Esophagus mucosa (tissue), 1 donor: ENCODE measurements at regions not wholly inside any gene's neighbourhood (a gene's known extent, or its start where the extent isn't known, plus 50 kb on each side); places are given as distances from the start of the nearest gene placed in this dataset.
"Not testable (repeated sequence)": the region's sequence is repeated elsewhere in the genome, so short reads cannot be mapped to it uniquely, and the experiment has no call there.

Experiments
- ATAC-seq: fragments of 200-7000 bp; cut with Tn5 transposase; one replicate; pipeline ENCODE4 v1.9.1; 2020
- donor health status: DM: yes; HTN: yes; CAD: no.

DNA sequence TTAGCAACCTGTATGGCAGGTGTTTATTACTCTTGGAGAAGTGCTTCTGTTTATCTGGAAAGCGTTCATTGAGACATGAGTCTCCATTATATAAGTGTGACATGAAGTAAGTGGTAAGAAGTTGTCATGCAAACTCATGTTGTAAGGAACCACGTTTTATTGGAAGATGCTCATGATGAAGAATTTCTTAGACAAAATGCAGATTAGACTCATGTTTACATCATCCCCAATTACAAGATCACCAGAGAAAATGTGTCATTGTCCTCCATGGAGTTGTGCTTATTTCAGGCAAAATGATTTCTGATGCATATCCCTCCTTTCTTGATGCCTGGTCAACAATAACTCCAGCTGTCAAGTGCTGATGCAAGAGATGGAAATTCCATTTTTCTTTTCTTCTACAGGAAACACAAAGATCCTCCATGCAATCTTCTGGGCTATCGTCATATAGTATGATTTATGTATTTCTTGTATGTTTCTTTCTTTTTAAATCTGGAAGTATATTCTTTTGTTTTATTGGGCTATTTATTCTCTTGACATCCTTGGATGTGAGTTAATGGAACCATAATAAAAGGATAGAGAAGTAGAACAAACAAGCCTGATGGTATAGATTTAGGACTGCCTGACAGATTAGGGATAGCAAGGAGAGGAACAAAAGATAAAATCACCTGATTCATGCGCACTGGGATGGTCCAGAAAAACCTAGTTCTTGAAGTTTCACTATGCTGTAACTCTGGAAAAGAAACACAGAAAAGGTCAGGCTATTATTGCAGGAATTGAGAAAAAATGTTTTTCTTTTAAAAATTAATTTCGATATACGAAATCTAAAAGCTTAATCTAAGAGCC, 50.7 kb upstream of the DIAPH3 start:
- ATAC-seq = no peak

DNA sequence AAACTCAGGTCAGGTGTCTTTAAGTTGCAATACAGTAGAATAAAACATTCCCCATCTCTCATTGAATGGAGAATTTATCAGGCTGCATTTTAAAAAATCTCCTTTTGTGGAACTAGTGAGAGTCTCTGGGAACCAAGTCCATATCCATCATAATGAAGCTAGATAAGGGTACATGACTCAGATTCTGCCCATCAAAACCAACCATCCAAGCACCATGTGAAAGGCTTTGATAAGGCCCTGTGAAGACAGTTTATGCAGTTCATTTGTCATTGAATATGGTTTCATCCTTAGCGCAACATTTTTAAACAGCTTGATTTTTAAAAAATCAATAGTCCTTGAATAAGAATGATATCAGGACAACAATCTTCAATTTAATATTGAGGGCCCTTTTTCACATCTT, 56.3 kb upstream of the DIAPH3 start:
- ATAC-seq = no peak

DNA sequence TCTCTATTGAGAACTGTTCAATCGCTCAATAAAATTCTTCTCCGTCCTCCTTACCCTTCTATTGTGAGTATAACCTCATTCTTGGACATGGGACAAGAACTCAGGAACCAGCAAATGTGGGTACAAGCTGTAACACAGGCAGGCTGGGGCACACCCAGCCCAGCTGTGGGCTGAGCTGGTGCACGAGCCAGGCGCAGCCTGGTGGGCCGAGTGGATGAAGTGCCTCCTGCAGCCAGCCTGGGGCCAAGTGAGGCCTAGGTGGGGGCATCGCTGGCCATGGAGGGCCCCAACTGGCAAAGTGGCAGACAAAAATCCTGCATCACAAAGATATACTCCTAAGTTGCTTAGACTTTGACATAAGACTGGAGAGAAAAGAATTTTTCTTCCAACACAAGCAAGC, 57.9 kb upstream of the DIAPH3 start:
- no peak for ATAC-seq

DNA sequence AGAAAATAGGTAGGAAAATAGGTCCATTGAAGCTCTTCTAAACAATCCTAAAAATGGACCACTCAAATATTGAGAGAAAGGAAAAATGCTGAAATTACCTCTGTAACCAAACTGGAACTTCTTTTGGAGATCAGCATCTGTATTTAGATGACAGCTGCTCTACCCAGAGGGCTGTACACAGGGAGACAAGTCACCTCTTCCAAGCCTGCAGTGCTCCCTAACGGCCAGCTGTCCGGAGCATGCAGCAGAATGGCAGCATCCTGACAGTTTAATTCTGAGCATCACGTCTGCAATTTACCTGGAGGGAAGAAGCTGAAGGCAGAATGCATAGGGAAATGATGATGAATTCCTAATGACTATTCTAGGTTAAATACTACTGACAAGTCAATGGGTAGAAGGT, 62.8 kb upstream of the DIAPH3 start:
- ATAC-seq = peak; percentile 53

DNA sequence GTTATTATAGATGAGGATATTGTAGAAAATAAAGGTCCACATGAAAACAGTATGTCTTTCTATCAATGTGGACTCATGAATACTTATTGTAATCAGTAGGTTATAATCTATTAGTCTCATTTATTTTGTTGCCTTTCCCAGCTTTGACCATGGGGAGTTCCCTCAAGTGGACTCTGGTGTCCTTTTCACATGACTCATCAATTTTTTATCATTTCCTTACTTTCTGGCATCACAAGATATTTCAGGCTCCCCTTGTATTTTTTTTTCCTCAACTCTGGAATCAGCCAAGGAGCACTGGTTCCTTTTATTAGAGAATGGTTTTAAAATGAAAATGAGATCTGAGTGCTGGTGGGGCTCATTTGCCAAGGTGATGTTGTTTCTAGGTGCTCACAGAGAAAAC, 63.4 kb upstream of the DIAPH3 start:
- ATAC-seq = no peak

DNA sequence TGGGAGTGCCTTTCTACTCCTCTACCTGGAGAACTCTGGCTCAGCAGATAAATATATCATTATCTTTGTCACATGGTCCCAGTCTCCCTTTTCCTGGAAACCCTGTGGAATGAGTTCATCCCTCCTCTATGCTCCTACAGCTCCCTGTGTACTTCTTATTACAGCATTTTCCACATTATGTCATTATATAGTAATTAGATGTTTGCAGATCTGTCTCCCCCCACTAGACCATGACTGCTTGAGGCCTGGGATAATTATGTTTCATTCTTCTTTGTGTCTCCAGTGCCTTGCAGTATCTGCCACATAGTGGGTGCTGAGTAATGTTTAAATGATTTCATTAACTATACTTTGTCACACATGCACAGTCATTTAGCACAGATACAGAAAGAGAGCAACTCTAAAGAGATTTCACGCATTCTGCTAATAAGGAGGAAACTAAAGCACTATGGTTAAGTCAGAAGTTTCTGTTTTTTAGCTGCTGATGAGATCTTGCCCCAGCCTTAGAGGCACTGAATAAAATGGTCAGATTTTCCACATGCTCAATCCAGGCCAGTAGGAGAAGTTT, 66.1 kb upstream of the DIAPH3 start:
- ATAC-seq = no peak

DNA sequence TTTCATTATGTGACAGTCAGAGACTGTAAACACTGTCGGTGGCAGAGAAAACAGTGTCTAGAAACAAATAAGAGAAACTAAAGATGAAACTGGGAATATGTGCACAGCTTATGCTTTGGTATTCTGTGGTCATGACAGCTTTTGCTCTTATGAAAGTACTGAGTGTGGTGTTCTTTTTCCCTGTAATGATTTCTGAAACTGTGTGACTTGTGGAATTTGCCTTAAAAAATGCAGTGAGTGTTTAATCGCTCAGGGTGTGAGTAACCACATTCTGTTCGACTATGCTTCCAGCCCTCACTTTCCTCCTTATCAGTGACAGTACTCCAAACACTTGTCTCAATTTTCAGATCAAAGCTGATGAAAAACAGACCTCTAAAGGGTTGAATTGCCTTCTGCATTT, 66.9 kb upstream of the DIAPH3 start:
- no peak for ATAC-seq

DNA sequence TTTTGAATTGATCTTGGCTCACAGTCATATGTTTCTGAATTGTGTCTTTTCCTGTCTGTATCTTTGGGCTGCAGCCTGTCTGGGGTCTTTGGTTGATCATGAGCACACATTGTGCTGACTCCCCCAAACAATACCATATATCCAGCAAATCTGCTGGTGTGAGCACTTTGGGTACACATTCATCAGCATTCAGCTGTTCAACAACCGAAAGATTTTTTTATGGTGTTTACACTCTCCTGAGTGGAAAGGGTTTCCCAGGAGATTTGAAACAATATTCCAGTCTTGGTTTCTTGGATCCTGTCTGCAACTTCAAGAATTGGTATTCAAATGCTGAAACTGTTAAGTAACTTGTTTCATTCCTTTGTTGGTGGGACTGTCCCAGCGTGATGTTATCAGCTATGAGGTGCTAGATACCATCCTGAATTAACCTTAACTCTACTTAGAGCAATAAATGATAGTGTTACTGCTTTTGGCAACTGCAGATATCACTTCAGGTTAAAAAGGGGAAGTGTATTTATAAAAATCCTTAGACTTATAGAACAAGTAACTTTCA, 78.4 kb upstream of the DIAPH3 start:
- ATAC-seq = no peak

DNA sequence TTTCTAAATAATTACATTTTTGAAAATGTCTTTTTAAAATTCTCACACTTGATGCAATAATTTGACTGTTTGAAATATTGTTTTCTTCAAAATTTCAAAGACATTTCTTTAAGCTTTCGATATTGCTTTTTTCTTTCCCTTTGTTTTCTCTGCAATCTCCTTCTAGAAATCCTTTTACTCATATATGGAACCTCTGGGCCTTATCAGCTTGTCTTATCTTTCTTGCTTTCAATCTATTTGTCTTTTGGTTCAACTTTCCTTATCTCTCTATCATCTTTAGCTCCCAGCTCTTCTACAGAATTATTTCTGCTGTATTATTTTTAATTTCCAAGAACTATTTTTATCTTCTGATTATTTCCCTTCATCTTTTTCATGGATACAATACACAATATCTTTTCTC, 80.7 kb upstream of the DIAPH3 start:
- ATAC-seq = no peak

DNA sequence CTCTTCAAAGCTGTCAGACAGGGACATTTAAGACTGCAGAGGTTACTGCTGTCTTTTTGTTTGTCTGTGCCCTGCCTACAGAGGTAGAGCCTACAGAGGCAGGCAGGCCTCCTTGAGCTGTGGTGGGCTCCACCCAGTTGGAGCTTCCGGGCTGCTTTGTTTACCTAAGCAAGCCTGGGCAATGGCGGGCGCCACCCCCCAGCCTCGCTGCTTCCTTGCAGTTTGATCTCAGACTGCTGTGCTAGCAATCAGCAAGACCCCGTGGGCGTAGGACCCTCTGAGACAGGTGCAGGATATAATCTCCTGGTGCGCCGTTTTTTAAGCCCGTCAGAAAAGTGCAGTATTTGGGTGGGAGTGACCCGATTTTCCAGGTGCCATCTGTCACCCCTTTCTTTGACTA, 87.7 kb upstream of the DIAPH3 start:
- not testable (repeated sequence) for ATAC-seq

DNA sequence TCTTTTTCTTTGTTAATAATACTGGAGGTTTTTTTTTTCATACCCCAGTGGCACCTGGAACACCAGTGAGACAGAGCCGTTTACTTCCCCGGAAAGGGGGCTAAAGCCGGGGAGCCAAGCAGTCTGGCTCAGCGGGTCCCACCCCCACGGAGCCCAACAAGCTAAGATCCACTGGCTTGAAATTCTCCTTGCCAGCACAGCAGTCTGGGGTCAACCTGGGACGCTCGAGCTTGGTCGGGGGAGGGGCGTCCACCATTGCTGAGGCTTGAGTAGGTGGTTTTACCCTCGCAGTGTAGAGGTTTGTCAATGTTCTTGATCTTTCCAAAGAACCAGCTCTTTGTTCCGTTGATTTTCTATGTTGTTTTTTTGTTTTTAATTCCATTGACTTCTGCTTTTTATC, 94.6 kb upstream of the DIAPH3 start:
- no peak for ATAC-seq

DNA sequence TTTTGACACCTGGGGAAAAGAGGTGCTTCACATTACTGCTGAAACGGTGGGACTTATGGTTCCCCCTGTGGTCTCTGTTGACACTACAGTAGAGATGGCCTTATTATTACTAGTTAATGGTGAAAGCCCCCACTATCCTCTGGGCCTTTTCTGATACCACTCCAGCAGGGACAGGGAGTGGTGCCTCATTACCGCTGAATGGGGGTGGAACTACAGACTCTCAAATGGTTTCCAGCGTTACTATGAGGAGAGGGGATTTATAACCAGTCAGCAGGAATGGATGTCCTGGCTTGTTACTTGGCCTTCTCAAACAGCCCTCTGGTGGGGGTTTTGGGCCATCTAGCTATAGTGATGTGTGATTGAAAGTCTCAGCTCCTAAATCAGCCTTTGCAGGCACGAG, 96.7 kb upstream of the DIAPH3 start:
- no peak for ATAC-seq

DNA sequence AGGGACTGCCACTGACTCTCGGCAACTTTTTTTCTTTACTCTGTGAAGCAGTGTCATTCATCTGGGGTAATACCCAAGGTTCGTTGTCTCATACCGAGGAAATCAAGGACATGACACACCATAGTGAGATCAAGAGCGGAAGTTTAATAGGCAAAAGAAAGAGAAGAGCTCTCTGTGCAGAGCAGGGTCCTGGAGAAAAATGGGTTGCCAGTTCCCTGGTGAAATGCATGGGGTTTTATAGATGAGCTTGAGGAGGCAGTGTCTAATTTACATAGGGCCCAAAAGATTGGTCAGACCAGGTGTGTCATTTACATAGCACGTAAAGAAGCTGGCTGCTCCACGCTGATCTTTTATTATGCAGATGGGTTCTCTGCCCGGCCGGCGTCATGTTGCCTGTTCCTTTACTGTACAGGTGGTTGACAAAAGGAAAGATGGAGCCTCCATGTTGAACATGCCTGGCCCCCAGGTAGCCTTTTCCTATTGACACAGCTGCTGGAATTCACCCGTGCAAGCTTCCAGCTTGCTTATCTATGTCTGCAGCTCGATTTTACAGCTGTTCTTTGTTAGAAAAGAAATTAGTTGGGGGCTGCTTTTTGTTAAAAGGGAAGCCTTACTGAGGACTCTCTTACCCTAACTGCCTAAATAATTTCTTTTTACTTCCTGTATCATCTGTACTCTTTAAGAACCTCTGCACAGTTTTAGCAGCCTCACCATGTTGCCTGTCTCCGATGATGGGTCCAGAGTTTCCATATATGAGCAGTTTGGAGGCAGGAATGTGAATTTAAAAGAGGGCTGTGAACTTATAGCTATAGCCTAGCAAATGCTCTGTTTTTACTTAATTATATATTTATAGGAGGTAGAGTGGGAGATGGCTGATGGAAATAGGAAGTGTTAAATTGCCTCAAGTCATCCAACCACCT, 98.0 kb upstream of the DIAPH3 start:
- ATAC-seq = no peak

DNA sequence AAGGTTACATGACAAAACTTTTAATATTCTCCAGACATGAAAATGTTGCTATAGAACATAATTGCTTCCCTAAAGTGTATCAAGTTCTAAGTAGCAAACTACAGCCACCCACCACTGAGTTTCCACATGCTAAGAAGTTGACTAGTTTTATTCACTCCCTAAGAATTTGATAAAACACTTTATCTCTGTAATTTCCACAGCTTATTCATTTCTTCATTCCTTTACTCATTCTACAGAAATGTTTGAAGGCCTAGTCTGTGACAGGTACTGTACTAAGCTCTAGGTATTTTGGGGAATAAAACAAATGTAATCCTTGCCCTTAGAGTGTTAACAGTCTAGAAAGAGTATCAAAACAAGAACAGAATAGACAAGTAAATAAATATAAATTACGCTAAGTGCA, 101.8 kb upstream of the DIAPH3 start:
- ATAC-seq = no peak

DNA sequence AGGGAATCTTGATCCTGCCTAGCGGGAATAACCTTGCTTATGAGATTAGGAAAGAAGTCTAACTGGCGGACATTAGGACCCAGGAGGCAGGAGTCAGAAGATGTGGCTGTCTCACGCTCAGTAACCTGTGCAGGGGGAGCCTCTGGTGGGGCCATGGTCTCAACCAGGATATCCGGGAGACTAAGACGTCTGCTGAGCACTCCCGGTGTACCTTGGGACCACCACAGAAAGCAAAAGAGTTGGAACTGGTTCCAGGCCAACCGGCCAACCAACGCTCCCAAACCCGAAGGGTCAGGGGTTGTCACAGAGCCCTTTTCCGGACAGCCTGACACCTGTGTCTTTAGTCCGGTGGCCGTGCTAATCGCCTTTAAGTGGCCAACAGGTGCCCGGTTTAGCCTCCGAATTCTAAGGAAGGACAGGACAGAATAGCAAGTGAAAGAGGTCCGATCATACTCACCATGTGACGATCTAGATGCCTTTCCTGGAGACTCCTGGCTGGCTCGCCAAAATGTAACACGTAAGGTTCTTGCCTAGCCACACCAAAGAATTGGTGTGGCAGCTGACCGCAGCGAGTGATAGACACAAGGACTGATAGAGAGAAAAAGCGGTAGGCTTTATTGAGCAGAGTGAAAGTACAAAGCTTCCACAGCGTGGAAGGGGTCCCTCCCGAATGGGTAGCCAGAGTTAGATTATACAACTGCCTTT, 103.9 kb upstream of the DIAPH3 start:
- no peak for ATAC-seq

DNA sequence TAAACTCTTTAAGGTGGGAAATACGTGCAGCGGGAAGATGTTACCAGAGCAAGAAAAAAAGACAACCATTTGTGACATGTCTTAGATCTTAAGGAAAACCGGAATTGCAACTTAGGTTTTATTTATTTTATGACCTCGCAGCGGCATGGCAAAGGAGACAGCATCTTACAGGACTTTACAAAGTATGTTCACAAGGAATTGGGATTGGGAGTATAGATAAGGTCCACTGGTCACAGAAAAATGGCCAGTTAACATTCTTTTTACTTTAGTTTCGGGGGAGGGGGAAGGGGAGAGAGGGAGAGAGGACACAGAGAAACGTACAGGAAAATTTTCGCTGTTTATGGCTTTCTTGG, 104.5 kb upstream of the DIAPH3 start:
- no peak for ATAC-seq

DNA sequence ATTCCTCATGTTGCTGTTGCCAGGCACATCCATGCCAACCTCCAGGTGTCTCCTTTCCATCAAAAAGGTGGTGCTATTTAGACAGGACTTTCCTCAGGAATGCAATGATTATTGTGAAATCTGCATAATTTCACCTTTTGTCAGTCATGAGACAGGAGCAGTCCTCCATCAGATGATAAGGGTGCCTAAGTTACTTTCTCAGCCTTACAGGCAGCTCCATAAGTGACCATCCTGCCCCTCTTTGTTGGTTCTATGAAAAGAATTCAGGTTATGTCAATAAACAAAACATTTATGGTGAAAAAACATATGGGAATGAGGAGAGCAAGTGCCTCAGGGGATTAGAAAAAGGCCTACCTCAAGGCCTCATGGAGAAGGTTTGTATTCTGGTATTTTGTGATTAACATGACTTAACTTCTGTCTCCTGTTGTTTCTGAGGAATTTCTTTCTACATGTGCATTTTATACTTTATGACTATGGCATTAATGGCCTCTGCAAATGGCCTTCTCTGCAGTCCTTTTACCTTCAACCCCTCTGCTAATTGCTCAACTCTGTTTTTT, 110.3 kb upstream of the DIAPH3 start:
- ATAC-seq = no peak

DNA sequence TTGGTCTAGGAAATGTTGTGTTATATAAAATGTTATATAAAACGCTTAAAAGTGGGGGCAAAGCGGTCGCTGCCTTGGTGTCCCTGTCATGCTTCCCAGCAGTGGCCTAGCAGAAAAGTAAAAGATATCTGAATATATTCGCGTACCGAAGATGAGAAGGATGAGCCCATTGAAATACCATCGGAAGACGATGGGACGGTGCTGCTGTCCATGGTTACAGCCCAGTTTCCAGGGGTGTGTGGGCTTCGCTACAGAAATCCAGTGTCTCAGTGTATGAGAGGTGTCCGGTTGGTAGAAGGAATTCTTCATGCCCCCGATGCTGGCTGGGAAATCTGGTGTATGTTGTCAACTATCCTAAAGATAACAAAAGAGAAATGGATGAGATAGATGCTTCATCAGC, 110.9 kb upstream of the DIAPH3 start:
- ATAC-seq = no peak

DNA sequence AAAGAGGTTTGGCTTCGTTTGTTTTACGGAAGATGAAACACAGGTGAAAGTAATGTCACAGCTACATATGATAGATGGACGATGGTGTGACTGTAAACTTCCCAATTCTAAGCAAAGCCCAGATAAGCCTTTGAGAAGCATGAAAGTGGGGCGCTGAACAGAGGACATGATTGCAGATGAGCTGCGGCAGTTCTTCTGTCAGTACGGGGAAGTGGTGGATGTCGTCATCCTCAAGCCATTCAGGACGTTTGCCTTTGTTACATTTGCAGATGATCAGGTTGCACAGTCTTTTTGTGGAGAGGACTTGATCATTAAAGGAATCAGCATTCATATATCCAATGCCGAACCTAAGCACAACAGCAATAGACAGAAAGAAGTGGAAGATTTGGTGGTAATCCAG, 111.5 kb upstream of the DIAPH3 start:
- ATAC-seq = no peak

DNA sequence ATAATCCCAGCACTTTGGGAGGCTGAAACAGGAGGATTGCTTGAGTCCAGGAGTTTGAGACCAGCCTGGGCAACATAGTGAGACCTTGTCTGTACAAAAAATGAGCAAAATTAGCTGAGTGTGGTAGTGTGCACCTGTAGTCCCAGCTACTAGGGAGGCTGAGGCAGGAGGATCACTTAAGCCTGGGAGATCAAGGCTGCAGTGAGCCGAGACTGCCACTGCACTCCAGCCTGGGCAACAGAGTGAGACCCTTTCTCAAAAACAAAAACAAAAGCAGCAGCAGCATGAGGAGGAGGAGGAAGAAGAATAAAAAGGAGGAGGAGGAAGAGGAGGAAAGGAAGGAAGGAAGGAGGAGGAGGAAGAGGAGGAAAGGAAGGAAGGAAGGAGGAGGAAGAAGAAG, 116.5 kb upstream of the TDRD3 start:
- ATAC-seq = not testable (repeated sequence)

DNA sequence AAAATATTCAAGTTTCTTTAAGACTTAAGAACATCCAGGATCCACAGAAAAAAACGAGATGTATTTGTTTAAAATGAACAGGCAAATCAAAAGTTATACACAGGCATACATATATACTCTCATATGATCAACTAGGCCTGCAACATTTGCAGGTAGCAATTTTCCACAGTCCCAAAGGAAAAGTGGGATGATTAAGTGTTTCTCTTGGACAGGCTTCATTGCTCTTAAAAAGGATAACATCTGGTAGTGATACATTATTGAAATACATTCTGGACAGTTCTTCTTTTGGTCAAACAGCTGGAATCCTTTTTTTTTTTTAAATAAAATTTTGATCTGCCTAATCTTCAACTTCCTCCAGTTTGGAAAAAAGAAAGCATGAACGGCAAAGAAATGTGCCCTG, 114.8 kb upstream of the TDRD3 start:
- ATAC-seq = no peak

DNA sequence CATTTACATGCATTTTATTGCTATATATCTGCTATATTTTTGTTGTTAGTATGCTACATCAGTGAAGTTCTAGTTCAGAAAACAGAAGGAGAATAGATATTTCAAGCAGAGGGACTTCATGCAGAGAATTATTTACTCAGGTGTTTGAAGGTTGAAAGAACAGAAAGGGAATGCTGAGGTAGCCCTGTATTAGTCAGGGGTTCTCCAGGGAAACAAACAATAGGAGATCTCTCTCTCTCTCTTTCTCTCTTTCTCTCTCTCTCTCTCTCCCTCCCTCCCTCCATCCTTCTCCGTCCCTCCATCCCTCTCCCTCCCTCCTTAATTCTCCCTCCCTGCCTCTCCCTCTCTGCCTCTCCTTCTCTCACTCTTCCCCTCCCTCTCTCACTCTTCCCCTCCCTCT, 114.3 kb upstream of the TDRD3 start:
- no peak for ATAC-seq
